H9 (cell line): ENCODE measurements at regions not wholly inside any gene's neighbourhood (a gene's known extent, or its start where the extent isn't known, plus 50 kb on each side); places are given as distances from the start of the nearest gene placed in this dataset.

Experiments used
- DNase-seq: peaks from one replicate; pipeline ENCODE4 v3.0.0-alpha.2; 2017
- H2AFZ ChIP-seq: one replicate; pipeline ENCODE4 v1.6.1; 2013; ENCODE audit warnings: mild to moderate bottlenecking, low read length, control low read depth, moderate library complexity
- H2AK5ac ChIP-seq: 2 replicates; pipeline ENCODE4 v1.6.1; 2013; ENCODE audit warnings: low read length, control low read depth, mixed read lengths; ENCODE audit not compliant: insufficient read length
- H2BK120ac ChIP-seq: one replicate; pipeline ENCODE4 v1.6.1; 2013; ENCODE audit warnings: low read depth, mild to moderate bottlenecking, low read length, control low read depth, inconsistent platforms; ENCODE audit not compliant: poor library complexity, severe bottlenecking
- H2BK12ac ChIP-seq: 2 replicates; pipeline ENCODE4 v1.6.1; 2013; ENCODE audit warnings: low read length, control low read depth, mixed read lengths, low read depth; ENCODE audit not compliant: insufficient read length
- H2BK15ac ChIP-seq: 2 replicates; pipeline ENCODE4 v1.6.1; 2013; ENCODE audit warnings: low read depth, low read length, control low read depth
- H2BK20ac ChIP-seq: one replicate; pipeline ENCODE4 v1.6.1; 2013; ENCODE audit warnings: low read depth, mild to moderate bottlenecking, low read length, control low read depth, inconsistent platforms; ENCODE audit not compliant: poor library complexity, severe bottlenecking
- H2BK5ac ChIP-seq: 2 replicates; pipeline ENCODE4 v1.6.1; 2013; ENCODE audit warnings: low read length, control low read depth, mixed read lengths; ENCODE audit not compliant: insufficient read length
- H3K14ac ChIP-seq: 2 replicates; pipeline ENCODE4 v1.6.1; 2013; ENCODE audit warnings: low read length, control low read depth; ENCODE audit not compliant: insufficient read depth
- H3K18ac ChIP-seq: 2 replicates; pipeline ENCODE4 v1.6.1; 2013; ENCODE audit warnings: low read depth, mild to moderate bottlenecking, mixed read lengths, low read length, control low read depth; ENCODE audit not compliant: insufficient read length
- H3K23ac ChIP-seq: 2 replicates; pipeline ENCODE4 v1.6.1; 2013; ENCODE audit warnings: low read length, control low read depth, mixed read lengths, low read depth; ENCODE audit not compliant: insufficient read length
- H3K23me2 ChIP-seq: 2 replicates; pipeline ENCODE4 v1.6.1; 2013; ENCODE audit warnings: low read depth, mild to moderate bottlenecking, mixed read lengths, low read length, control low read depth; ENCODE audit not compliant: insufficient read length, poor library complexity, severe bottlenecking
- H3K27ac ChIP-seq: 2 replicates; pipeline ENCODE4 v1.5.1; 2013; ENCODE audit warnings: low read length, control low read depth, mixed read lengths, low read depth; ENCODE audit not compliant: insufficient read length
- H3K27me3 ChIP-seq: 2 replicates; pipeline ENCODE4 v1.6.1; 2013; ENCODE audit warnings: low read length, control low read depth, inconsistent platforms; ENCODE audit not compliant: insufficient read depth
- H3K4ac ChIP-seq: 2 replicates; pipeline ENCODE4 v1.6.1; 2013; ENCODE audit warnings: low read depth, mild to moderate bottlenecking, control low read depth, inconsistent platforms, low read length, moderate library complexity
- H3K4me1 ChIP-seq: 2 replicates; pipeline ENCODE4 v1.6.1; 2013; ENCODE audit warnings: low read length, control low read depth, inconsistent platforms; ENCODE audit not compliant: insufficient read depth
- H3K4me2 ChIP-seq: 2 replicates; pipeline ENCODE4 v1.6.1; 2013; ENCODE audit warnings: low read length, control low read depth, mixed read lengths; ENCODE audit not compliant: insufficient read length, insufficient read depth
- H3K56ac ChIP-seq: 2 replicates; pipeline ENCODE4 v1.6.1; 2013; ENCODE audit warnings: low read depth, mild to moderate bottlenecking, mixed read lengths, low read length, control low read depth; ENCODE audit not compliant: insufficient read length
- H3K79me1 ChIP-seq: 2 replicates; pipeline ENCODE4 v1.6.1; 2013; ENCODE audit warnings: low read depth, mild to moderate bottlenecking, moderate library complexity, low read length, control low read depth, inconsistent platforms; ENCODE audit not compliant: insufficient read depth, poor library complexity, severe bottlenecking
- H3K79me2 ChIP-seq: 2 replicates; pipeline ENCODE4 v1.6.1; 2013; ENCODE audit warnings: low read length, control low read depth, inconsistent platforms; ENCODE audit not compliant: insufficient read depth
- H3K9ac ChIP-seq: 2 replicates; pipeline ENCODE4 v1.6.1; 2013; ENCODE audit warnings: low read length, control low read depth, mixed read lengths; ENCODE audit not compliant: insufficient read length; ENCODE audit errors: extremely low read depth
- H3K9me3 ChIP-seq: one replicate; pipeline ENCODE4 v1.6.1; 2013; ENCODE audit warnings: low read depth, low read length, inconsistent platforms; ENCODE audit not compliant: control insufficient read depth
- H3T11ph ChIP-seq: one replicate; pipeline ENCODE4 v1.6.1; 2013; ENCODE audit warnings: mild to moderate bottlenecking, low read length, control low read depth, inconsistent platforms
- H4K20me1 ChIP-seq: one replicate; pipeline ENCODE4 v1.6.1; 2013; ENCODE audit not compliant: control insufficient read depth, insufficient read length, insufficient read depth
- H4K5ac ChIP-seq: 2 replicates; pipeline ENCODE4 v1.6.1; 2013; ENCODE audit warnings: low read depth, mild to moderate bottlenecking, mixed read lengths, low read length, control low read depth; ENCODE audit not compliant: insufficient read length
- H4K8ac ChIP-seq: replicated peaks from 2 replicates; pipeline ENCODE4 v1.6.1; 2013; ENCODE audit warnings: low read length, control low read depth, mixed read lengths, low read depth; ENCODE audit not compliant: insufficient read length
- H4K91ac ChIP-seq: 2 replicates; pipeline ENCODE4 v1.6.1; 2013; ENCODE audit warnings: low read depth, mild to moderate bottlenecking, moderate library complexity, mixed read lengths, low read length, control low read depth; ENCODE audit not compliant: insufficient read length
- H3K27ac Mint-ChIP-seq, 3 experiments: 2 replicates in 2 of 3; 3 replicates in 1 of 3; pipeline ENCODE4 v1.8.0; 2020 to 2021; ENCODE audit warnings: mixed read lengths in 3 of 3, mild to moderate bottlenecking in 1 of 3, moderate library complexity in 1 of 3
- H3K27me3 Mint-ChIP-seq: 2 replicates; pipeline ENCODE4 v1.8.0; 2021; ENCODE audit warnings: low read depth, mild to moderate bottlenecking, moderate library complexity, mixed read lengths
- H3K36me3 Mint-ChIP-seq, 3 experiments: 2 replicates in 2 of 3; 3 replicates in 1 of 3; pipeline ENCODE4 v1.8.0; 2020 to 2021; ENCODE audit warnings: low read depth in 3 of 3, mixed read lengths in 3 of 3; ENCODE audit not compliant: insufficient read depth in 1 of 3
- H3K4me1 Mint-ChIP-seq, 2 experiments: 2 replicates each; pipeline ENCODE4 v1.8.0; 2020; ENCODE audit warnings: mixed read lengths in 2 of 2
- H3K4me3 Mint-ChIP-seq, 2 experiments: 2 replicates in 1 of 2; 3 replicates in 1 of 2; pipeline ENCODE4 v1.8.0; 2020 to 2021; ENCODE audit warnings: mild to moderate bottlenecking in 2 of 2, mixed read lengths in 2 of 2, moderate library complexity in 1 of 2
- H3K9me3 Mint-ChIP-seq, 2 experiments: 2 replicates in 1 of 2; 3 replicates in 1 of 2; pipeline ENCODE4 v1.8.0; 2020; ENCODE audit warnings: mild to moderate bottlenecking in 2 of 2, mixed read lengths in 2 of 2, moderate library complexity in 1 of 2
- CTCF ChIP-seq: fragments of 200-600 bp; sonication (generic); conservative IDR thresholded peaks from 3 replicates; pipeline ENCODE4 v1.8.0; 2021; ENCODE audit warnings: antibody characterized with exemption, mild to moderate bottlenecking
- WGBS: extraction: QIAGEN DNeasy Blood & Tissue Kit; methylation state at CpG from one replicate; pipeline ENCODE4 v1.1.7; 2013; ENCODE audit warnings: missing lambda C conversion rate, low lambda C conversion rate, mixed read lengths; ENCODE audit not compliant: insufficient read length; ENCODE audit errors: extremely low coverage; 5-methylcytosine and 5-hydroxymethylcytosine counted together

GRCh38 chr2:12399240-12399639, 317.5 kb upstream of the TRIB2 start:
- Mint-ChIP-seq H3K27ac (peak overlapping the region in 1 of 3 experiments; percentile 23; a peak in 1 of 7 replicates), H3K4me1 (peaks cover 17 to 23% of the 10 kb centered on the region in 2 experiments), H3K4me3 (no peak overlapping the region), H3K9me3 (peaks cover 25 to 26% of the 10 kb centered on the region in 2 experiments), H3K27me3 (no peaks in the 10 kb centered on the region), H3K36me3 (peaks cover 16 to 25% (median 24%) of the 10 kb centered on the region in 3 experiments)
- no peak for TF ChIP-seq CTCF
- DNase-seq, result no peak
- Histone ChIP-seq H3T11ph (no peak overlapping the region), H2BK20ac (no peak overlapping the region), H3K18ac (no peak overlapping the region), H3K9me3 (peaks cover 12% of the 10 kb centered on the region), H3K79me2 (no peaks in the 10 kb centered on the region), H4K8ac (no peak overlapping the region), H2BK5ac (no peak overlapping the region), H2BK120ac (no peak overlapping the region), H3K14ac (no peak overlapping the region), H3K56ac (no peak overlapping the region), H3K27me3 (no peaks in the 10 kb centered on the region), H2AK5ac (no peak overlapping the region), H3K23me2 (no peaks in the 10 kb centered on the region), H2BK12ac (no peak overlapping the region), H3K79me1 (no peaks in the 10 kb centered on the region), H3K27ac (no peak overlapping the region), H3K4me1 (peaks cover 9% of the 10 kb centered on the region), H4K5ac (no peak overlapping the region), H3K9ac (no peak overlapping the region), H2AFZ (no peak overlapping the region), H3K4ac (no peak overlapping the region), H2BK15ac (no peak overlapping the region), H4K91ac (no peak overlapping the region), H3K4me2 (no peak overlapping the region), H3K23ac (no peak overlapping the region), H4K20me1 (no peaks in the 10 kb centered on the region)
- no CpG with 5 or more reads among the region's 3 CpGs for WGBS
